GM12878 (cell line): ENCODE measurements at regions not wholly inside any gene's neighbourhood (a gene's known extent, or its start where the extent isn't known, plus 50 kb on each side); places are given as distances from the start of the nearest gene placed in this dataset.

Experiments used
- ATAC-seq: fragments of 200-7000 bp; cut with Tn5 transposase; 3 replicates; pipeline ENCODE4 v1.9.1; 2020; ENCODE audit warnings: mild to moderate bottlenecking, moderate library complexity
- BruUV-seq: library from RNA; stranded (reverse); fragments of 400-500 nt; replicated peaks from 2 replicates; lab custom pipeline; 2021; lab: Mats Ljungman, UMichigan
- CTCF ChIA-PET: fragments of 300-600 bp; sonication (Branson Sonifier 250); formaldehyde crosslinking; extraction: SDS; loops from one replicate; lab custom pipeline; 2021; ENCODE audit warnings: inconsistent platforms; lab: Yijun Ruan, JAX
- POLR2A ChIA-PET: fragments of 350-600 bp; formaldehyde crosslinking; extraction: SDS; loops from one replicate; lab custom pipeline; 2021; ENCODE audit warnings: inconsistent platforms; lab: Charles Lee
- RAD21 ChIA-PET: fragments of 300-600 bp; sonication (Branson Sonifier 250); formaldehyde crosslinking; loops from one replicate; lab custom pipeline; 2023; ENCODE audit warnings: antibody characterized with exemption; ENCODE audit not compliant: unreplicated experiment; lab: Charles Lee
- SMC1A ChIA-PET: fragments of 300-600 bp; sonication (Branson Sonifier 250); formaldehyde crosslinking; loops from one replicate; lab custom pipeline; 2023; ENCODE audit not compliant: unreplicated experiment, uncharacterized antibody; lab: Charles Lee
- DNase-seq: peaks from one replicate; pipeline ENCODE4 v3.0.0-alpha.2; 2011; ENCODE audit warnings: low read depth, low spot score
- FAIRE-seq: peaks from 3 replicates; lab custom pipeline; 2011; peaks lifted over from hg19 to GRCh38; lab: Jason Lieb, UNC
- H2AFZ ChIP-seq: 2 replicates; pipeline ENCODE4 v1.6.0; 2011; ENCODE audit warnings: low read depth, low read length, control low read depth; ENCODE audit not compliant: control insufficient read depth
- H3K27ac ChIP-seq: 2 replicates; pipeline ENCODE4 v1.5.1; 2011; ENCODE audit warnings: control low read depth; ENCODE audit not compliant: control insufficient read depth, insufficient read depth
- H3K27me3 ChIP-seq, 2 experiments: replicated peaks in 1 of 2; 2 replicates each; pipeline versions ENCODE4 v1.6.0 to v1.6.1; 2011; ENCODE audit warnings: low read length in 1 of 2; ENCODE audit not compliant: control insufficient read depth in 2 of 2, insufficient read depth in 2 of 2
- H3K36me3 ChIP-seq, 2 experiments: 2 replicates each; pipeline ENCODE4 v1.5.1; 2011; ENCODE audit warnings: low read length in 1 of 2; ENCODE audit not compliant: control insufficient read depth in 2 of 2, insufficient read depth in 2 of 2
- H3K4me1 ChIP-seq: 2 replicates; pipeline ENCODE4 v1.6.1; 2011; ENCODE audit warnings: mild to moderate bottlenecking, low read length, moderate library complexity, mixed read lengths; ENCODE audit not compliant: control insufficient read depth, insufficient read depth
- H3K4me2 ChIP-seq: 2 replicates; pipeline ENCODE4 v1.6.0; 2011; ENCODE audit warnings: control low read depth; ENCODE audit not compliant: control insufficient read depth, insufficient read depth
- H3K4me3 ChIP-seq: fragments of 200-600 bp; sonication (generic); 2 replicates; pipeline ENCODE4 v1.5.1; 2016
- H3K79me2 ChIP-seq: 2 replicates; pipeline ENCODE4 v1.6.0; 2011; ENCODE audit warnings: low read length; ENCODE audit not compliant: control insufficient read depth, insufficient read depth
- H3K9ac ChIP-seq: 2 replicates; pipeline ENCODE4 v1.8.0; 2011; ENCODE audit warnings: low read length, control low read depth, mixed read lengths; ENCODE audit not compliant: control insufficient read depth, insufficient read depth
- H3K9me3 ChIP-seq: replicated peaks from 3 replicates; pipeline ENCODE4 v1.5.1; 2011; ENCODE audit warnings: mild to moderate bottlenecking, low read length; ENCODE audit not compliant: control insufficient read depth, insufficient read depth
- H4K20me1 ChIP-seq: 2 replicates; pipeline ENCODE4 v1.6.0; 2011; ENCODE audit not compliant: control insufficient read depth, insufficient read depth
- ASH2L ChIP-seq: fragments of 300-600, 200-600 bp; sonication (generic); IDR thresholded peaks from 2 replicates; pipeline ENCODE4 v1.6.1; 2017; ENCODE audit warnings: low read depth, mild to moderate bottlenecking, borderline replicate concordance
- EED ChIP-seq: sonication (generic); IDR thresholded peaks from 2 replicates; pipeline ENCODE4 v1.6.1; 2016; ENCODE audit warnings: antibody characterized with exemption, low read depth
- EP300 ChIP-seq, 2 experiments: fragments of 150-350 bp in 1 of 2; IDR thresholded peaks; 2 replicates each; pipeline ENCODE4 v1.6.1; 2011 to 2012; ENCODE audit warnings: low read depth in 2 of 2, low read length in 2 of 2, borderline replicate concordance in 1 of 2, improper control_type of control experiment in 1 of 2, inconsistent platforms in 1 of 2; ENCODE audit not compliant: control insufficient read depth in 1 of 2
- GATAD2B ChIP-seq: fragments of 450-650 bp; conservative IDR thresholded peaks from 2 replicates; pipeline ENCODE4 v1.6.1; 2017; ENCODE audit warnings: low read depth, mild to moderate bottlenecking, moderate library complexity
- LARP7 ChIP-seq: fragments of 450-650 bp; IDR thresholded peaks from 2 replicates; pipeline ENCODE4 v1.6.1; 2017; ENCODE audit warnings: mild to moderate bottlenecking
- MEF2A ChIP-seq: IDR thresholded peaks from 2 replicates; pipeline ENCODE4 v1.6.1; 2011; ENCODE audit warnings: low read depth, mild to moderate bottlenecking, low read length, moderate library complexity; ENCODE audit not compliant: insufficient read depth
- MTA2 ChIP-seq: fragments of 450-650 bp; IDR thresholded peaks from 2 replicates; pipeline ENCODE4 v1.6.1; 2016; ENCODE audit warnings: low read depth, mild to moderate bottlenecking, moderate library complexity
- SMARCA5 ChIP-seq: fragments of 450-650 bp; IDR thresholded peaks from 2 replicates; pipeline ENCODE4 v1.6.1; 2017; ENCODE audit warnings: mild to moderate bottlenecking
- SP1 ChIP-seq: IDR thresholded peaks from one replicate; pipeline ENCODE4 v1.6.1; 2011; ENCODE audit warnings: low read depth, low read length
- ZNF207 ChIP-seq: fragments of 450-650 bp; IDR thresholded peaks from 2 replicates; pipeline ENCODE4 v1.6.1; 2014; ENCODE audit warnings: antibody characterized with exemption, mild to moderate bottlenecking, borderline replicate concordance
- ZZZ3 ChIP-seq: IDR thresholded peaks from 2 replicates; pipeline ENCODE4 v1.6.1; 2011; ENCODE audit warnings: low read depth; ENCODE audit not compliant: control insufficient read depth, insufficient read length
- WGBS: methylation state at CpG from one replicate; pipeline ENCODE4 v1.1.6; 2016; ENCODE audit warnings: low lambda C conversion rate; ENCODE audit not compliant: insufficient replicate concordance, insufficient coverage; ENCODE audit errors: missing lambda C conversion rate; 5-methylcytosine and 5-hydroxymethylcytosine counted together
- in situ Hi-C: fragments of 300-500 bp; cut with MboI; formaldehyde crosslinking; loops from 9 replicates; pipeline ENCODE4 v1.14.3; 2018; ENCODE audit warnings: mixed read lengths
- intact Hi-C: fragments of 100-400 bp; cut with micrococcal nuclease; formaldehyde crosslinking; loops from one replicate; pipeline ENCODE4 v1.14.2; 2022; ENCODE audit not compliant: unreplicated experiment
- TF ChIP-seq, protein P1 (sequence below): IDR thresholded peaks from 2 replicates; pipeline ENCODE4 v1.6.1; 2012; ENCODE audit warnings: mild to moderate bottlenecking, low read depth, low read length
- TF ChIP-seq, protein P2 (sequence below): IDR thresholded peaks from 2 replicates; pipeline ENCODE4 v1.6.1; 2012; ENCODE audit warnings: low read depth, low read length, improper control_type of control experiment

DNA sequence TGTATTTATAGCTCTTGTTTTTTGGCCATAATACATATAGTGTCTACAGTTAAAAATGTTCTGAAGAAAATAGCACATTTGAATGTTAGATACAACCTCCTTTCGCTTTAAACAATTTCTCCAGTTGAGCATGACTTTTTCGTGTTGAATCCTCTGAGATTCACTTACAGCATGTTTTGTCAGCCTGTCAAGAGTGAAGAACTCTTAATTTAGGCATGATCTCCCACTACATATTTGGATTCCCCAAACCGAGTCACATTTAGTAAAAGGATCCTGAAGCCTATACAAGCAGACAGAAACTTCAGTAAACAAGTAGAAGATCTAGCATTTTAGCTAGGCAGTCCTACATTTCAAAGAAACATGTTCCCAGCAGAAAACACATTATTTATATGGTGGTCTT, 796.6 kb downstream of the MCTP2 start (continued):
- TF ChIP-seq, protein P1, sequence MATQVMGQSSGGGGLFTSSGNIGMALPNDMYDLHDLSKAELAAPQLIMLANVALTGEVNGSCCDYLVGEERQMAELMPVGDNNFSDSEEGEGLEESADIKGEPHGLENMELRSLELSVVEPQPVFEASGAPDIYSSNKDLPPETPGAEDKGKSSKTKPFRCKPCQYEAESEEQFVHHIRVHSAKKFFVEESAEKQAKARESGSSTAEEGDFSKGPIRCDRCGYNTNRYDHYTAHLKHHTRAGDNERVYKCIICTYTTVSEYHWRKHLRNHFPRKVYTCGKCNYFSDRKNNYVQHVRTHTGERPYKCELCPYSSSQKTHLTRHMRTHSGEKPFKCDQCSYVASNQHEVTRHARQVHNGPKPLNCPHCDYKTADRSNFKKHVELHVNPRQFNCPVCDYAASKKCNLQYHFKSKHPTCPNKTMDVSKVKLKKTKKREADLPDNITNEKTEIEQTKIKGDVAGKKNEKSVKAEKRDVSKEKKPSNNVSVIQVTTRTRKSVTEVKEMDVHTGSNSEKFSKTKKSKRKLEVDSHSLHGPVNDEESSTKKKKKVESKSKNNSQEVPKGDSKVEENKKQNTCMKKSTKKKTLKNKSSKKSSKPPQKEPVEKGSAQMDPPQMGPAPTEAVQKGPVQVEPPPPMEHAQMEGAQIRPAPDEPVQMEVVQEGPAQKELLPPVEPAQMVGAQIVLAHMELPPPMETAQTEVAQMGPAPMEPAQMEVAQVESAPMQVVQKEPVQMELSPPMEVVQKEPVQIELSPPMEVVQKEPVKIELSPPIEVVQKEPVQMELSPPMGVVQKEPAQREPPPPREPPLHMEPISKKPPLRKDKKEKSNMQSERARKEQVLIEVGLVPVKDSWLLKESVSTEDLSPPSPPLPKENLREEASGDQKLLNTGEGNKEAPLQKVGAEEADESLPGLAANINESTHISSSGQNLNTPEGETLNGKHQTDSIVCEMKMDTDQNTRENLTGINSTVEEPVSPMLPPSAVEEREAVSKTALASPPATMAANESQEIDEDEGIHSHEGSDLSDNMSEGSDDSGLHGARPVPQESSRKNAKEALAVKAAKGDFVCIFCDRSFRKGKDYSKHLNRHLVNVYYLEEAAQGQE, result no peak

DNA sequence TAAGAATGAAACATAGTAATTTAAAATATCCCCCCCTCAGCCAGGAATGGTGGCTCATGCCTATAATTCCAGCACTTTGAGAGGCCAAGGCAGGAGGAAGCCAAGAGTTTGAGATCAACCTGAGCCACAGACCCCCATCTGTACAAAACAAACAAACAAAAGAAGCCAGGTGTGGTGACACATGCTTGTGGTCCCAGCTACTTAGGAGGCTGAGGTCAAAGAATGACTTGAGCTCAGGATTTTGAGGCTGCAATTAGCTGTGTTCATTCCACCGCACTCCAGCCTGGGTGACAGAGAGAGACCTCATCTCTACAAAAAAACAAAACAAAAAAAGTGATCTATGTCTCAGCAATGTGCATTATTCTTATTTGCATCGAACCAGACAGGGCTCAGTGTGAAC, 800.8 kb downstream of the MCTP2 start:
- H3K27me3 ChIP-seq, result no peaks in the 10 kb centered on the region; a peak in 1 of 4 replicates
- no peak for TF ChIP-seq SMARCA5
- no peak for TF ChIP-seq SP1
- no peak for TF ChIP-seq GATAD2B
- no peak for TF ChIP-seq ZNF207
- no peak for TF ChIP-seq EP300 (IDR thresholded peaks at IDR 0.05; ENCODE audit: borderline replicate concordance in 1 of 2, control insufficient read depth in 1 of 2, low read depth in 2 of 2, low read length in 2 of 2)
- TF ChIP-seq ZZZ3, result no peak
- no peak for TF ChIP-seq LARP7
- TF ChIP-seq ASH2L, result no peak
- TF ChIP-seq, protein P2, sequence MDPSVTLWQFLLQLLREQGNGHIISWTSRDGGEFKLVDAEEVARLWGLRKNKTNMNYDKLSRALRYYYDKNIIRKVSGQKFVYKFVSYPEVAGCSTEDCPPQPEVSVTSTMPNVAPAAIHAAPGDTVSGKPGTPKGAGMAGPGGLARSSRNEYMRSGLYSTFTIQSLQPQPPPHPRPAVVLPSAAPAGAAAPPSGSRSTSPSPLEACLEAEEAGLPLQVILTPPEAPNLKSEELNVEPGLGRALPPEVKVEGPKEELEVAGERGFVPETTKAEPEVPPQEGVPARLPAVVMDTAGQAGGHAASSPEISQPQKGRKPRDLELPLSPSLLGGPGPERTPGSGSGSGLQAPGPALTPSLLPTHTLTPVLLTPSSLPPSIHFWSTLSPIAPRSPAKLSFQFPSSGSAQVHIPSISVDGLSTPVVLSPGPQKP, result no peak
- no peak for TF ChIP-seq MTA2
- no peak for TF ChIP-seq EED
- TF ChIP-seq MEF2A, result no peak
- ATAC-seq (no peak), DNase-seq (no peak), FAIRE-seq (no peak)
- no peaks in the 10 kb centered on the region for H3K9me3 ChIP-seq
- no peaks in the 10 kb centered on the region for H4K20me1 ChIP-seq
- H3K27ac ChIP-seq, result no peak overlapping the region
- H3K4me3 ChIP-seq, result no peak overlapping the region
- no peak overlapping the region for H3K4me2 ChIP-seq
- POLR2A ChIA-PET, result no interaction called here
- BruUV-seq, result no TSS peak
- in situ Hi-C loops (no loop called here), intact Hi-C loops (no loop called here)
- CTCF ChIA-PET, result no interaction called here
- RAD21 ChIA-PET, result no interaction called here
- 12% methylated on average over 2 of the region's 2 CpGs for WGBS
- H3K36me3 ChIP-seq, result no peaks in the 10 kb centered on the region
- H3K9ac ChIP-seq, result no peak overlapping the region
- SMC1A ChIA-PET, result interaction anchor here (0.5 kb wide), 1 partner anchor 1557 kb away, joined by 3 read pairs; no protein-coding TSS in a partner anchor
- H3K79me2 ChIP-seq, result no peaks in the 10 kb centered on the region
- H3K4me1 ChIP-seq, result no peaks in the 10 kb centered on the region
- no peak overlapping the region for H2AFZ ChIP-seq
